Neural cell (in vitro differentiated cells): ENCODE measurements at regions not wholly inside any gene's neighbourhood (a gene's known extent, or its start where the extent isn't known, plus 50 kb on each side); places are given as distances from the start of the nearest gene placed in this dataset.
"Not testable (repeated sequence)": the region's sequence is repeated elsewhere in the genome, so short reads cannot be mapped to it uniquely, and the experiment has no call there.

ENCODE experiments used
- H2AFZ ChIP-seq: fragments of 200-600, 300-800 bp; sonication (generic), shearing (Covaris generic); 2 replicates; pipeline ENCODE4 v1.6.0; 2014; ENCODE audit warnings: low read depth, mild to moderate bottlenecking, antibody characterized with exemption, low read length, moderate library complexity
- H3F3A ChIP-seq: fragments of 200-600 bp; shearing (Covaris generic); 2 replicates; pipeline ENCODE4 v1.6.1; 2016; ENCODE audit warnings: mild to moderate bottlenecking, moderate library complexity, mixed read lengths, antibody characterized with exemption, low read length; ENCODE audit not compliant: insufficient read depth, poor library complexity, severe bottlenecking
- H3K27ac ChIP-seq: fragments of 200-600, 300-800 bp; sonication (generic), shearing (Covaris generic); 2 replicates; pipeline ENCODE4 v1.5.1; 2014; ENCODE audit warnings: mild to moderate bottlenecking, low read length, moderate library complexity
- H3K27me3 ChIP-seq: fragments of 300-800, 200-600 bp; sonication (generic), shearing (Covaris generic); 2 replicates; pipeline ENCODE4 v1.6.0; 2014; ENCODE audit warnings: mild to moderate bottlenecking, low read depth, low read length, moderate library complexity; ENCODE audit not compliant: insufficient read depth
- H3K36me3 ChIP-seq: fragments of 300-800, 200-600 bp; sonication (generic), shearing (Covaris generic); 2 replicates; pipeline ENCODE4 v1.5.1; 2014; ENCODE audit warnings: mild to moderate bottlenecking, antibody characterized with exemption, low read length, moderate library complexity; ENCODE audit not compliant: insufficient read depth
- H3K4me2 ChIP-seq: fragments of 300-800, 200-600 bp; sonication (generic), shearing (Covaris generic); 2 replicates; pipeline ENCODE4 v1.6.0; 2014; ENCODE audit warnings: mild to moderate bottlenecking, low read length
- H3K4me3 ChIP-seq: fragments of 300-800, 200-600 bp; sonication (generic), shearing (Covaris generic); 2 replicates; pipeline ENCODE4 v1.5.1; 2014; ENCODE audit warnings: mild to moderate bottlenecking, low read length, moderate library complexity
- H3K79me2 ChIP-seq: fragments of 200-600 bp; shearing (Covaris generic); replicated peaks from 2 replicates; pipeline ENCODE4 v1.6.0; 2014; ENCODE audit warnings: mild to moderate bottlenecking, low read length, moderate library complexity; ENCODE audit not compliant: insufficient read depth
- H3K9ac ChIP-seq: fragments of 300-800, 200-600 bp; sonication (generic), shearing (Covaris generic); 2 replicates; pipeline ENCODE4 v1.6.1; 2016; ENCODE audit warnings: mild to moderate bottlenecking, low read length, mixed read lengths
- H3K9me2 ChIP-seq: fragments of 200-600 bp; shearing (Covaris generic); 2 replicates; pipeline ENCODE4 v1.6.1; 2016; ENCODE audit warnings: mild to moderate bottlenecking, low read length, mixed read lengths; ENCODE audit not compliant: insufficient read depth
- H3K9me3 ChIP-seq: fragments of 200-600, 300-800 bp; sonication (generic), shearing (Covaris generic); 2 replicates; pipeline ENCODE4 v1.6.1; 2016; ENCODE audit warnings: mild to moderate bottlenecking, mixed run types, low read length, moderate library complexity, mixed read lengths
- H4K20me1 ChIP-seq: fragments of 200-600 bp; shearing (Covaris generic); 2 replicates; pipeline ENCODE4 v1.6.1; 2016; ENCODE audit warnings: mild to moderate bottlenecking, mixed run types; ENCODE audit not compliant: insufficient read depth
- EP300 ChIP-seq: fragments of 450-650 bp; conservative IDR thresholded peaks from 2 replicates; pipeline ENCODE4 v1.6.1; 2014; ENCODE audit warnings: antibody characterized with exemption, mild to moderate bottlenecking, moderate library complexity; ENCODE audit not compliant: poor library complexity, severe bottlenecking
- EZH2 ChIP-seq: fragments of 200-600, 300-800 bp; shearing (Covaris generic), sonication (generic); IDR thresholded peaks from 2 replicates; pipeline ENCODE4 v1.6.1; 2014; ENCODE audit warnings: antibody characterized with exemption, low read length, borderline replicate concordance, mild to moderate bottlenecking; ENCODE audit not compliant: insufficient read depth, poor library complexity, severe bottlenecking
- MXI1 ChIP-seq: fragments of 450-650 bp; conservative IDR thresholded peaks from 2 replicates; pipeline ENCODE4 v1.6.1; 2014; ENCODE audit warnings: antibody characterized with exemption, mild to moderate bottlenecking; ENCODE audit not compliant: poor library complexity, severe bottlenecking
- POLR2AphosphoS5 ChIP-seq: IDR thresholded peaks from 2 replicates; pipeline ENCODE4 v1.6.1; 2012
- RAD21 ChIP-seq: fragments of 450-650 bp; conservative IDR thresholded peaks from 2 replicates; pipeline ENCODE4 v1.6.1; 2014; ENCODE audit warnings: antibody characterized with exemption, mild to moderate bottlenecking, moderate library complexity
- SMC3 ChIP-seq: fragments of 450-650 bp; conservative IDR thresholded peaks from 2 replicates; pipeline ENCODE4 v1.6.1; 2014; ENCODE audit warnings: antibody characterized with exemption, mild to moderate bottlenecking, moderate library complexity; ENCODE audit not compliant: poor library complexity
- TAF1 ChIP-seq: IDR thresholded peaks from 2 replicates; pipeline ENCODE4 v1.6.1; 2012; ENCODE audit warnings: low read depth
- TF ChIP-seq, protein P1 (sequence below): IDR thresholded peaks from 2 replicates; pipeline ENCODE4 v1.6.1; 2012; ENCODE audit warnings: borderline replicate concordance
- TF ChIP-seq, protein P2 (sequence below): fragments of 450-650 bp; IDR thresholded peaks from 2 replicates; pipeline ENCODE4 v1.5.1; 2014; ENCODE audit warnings: antibody characterized with exemption, mild to moderate bottlenecking, moderate library complexity; ENCODE audit not compliant: poor library complexity, severe bottlenecking

DNA sequence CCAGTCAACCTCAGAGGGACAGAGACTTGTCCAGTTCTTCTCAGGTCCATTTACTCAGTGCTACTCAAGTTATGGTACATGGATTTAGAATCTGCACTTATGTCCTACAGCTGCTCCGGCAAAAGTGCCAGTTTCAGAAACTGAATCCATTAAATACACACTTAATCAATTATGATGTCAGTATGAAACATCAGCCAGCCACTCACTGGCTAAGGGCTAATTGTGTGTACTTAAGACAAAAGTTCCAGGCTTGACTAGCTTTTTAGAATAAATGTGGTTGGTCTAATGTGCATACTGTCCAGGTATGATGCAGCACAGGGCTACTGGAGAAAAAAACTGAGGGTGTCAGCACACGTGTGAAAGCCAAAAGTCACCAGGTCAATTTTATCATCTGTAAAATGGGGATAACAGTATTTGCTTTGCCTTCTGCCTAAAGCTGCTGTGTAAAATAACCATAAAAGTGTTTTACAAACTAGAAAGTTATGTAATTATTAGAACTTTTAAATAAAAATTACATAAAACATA, 55.4 kb upstream of the CYP2D6 start:
- H3K79me2 ChIP-seq = peaks cover 36% of the 10 kb centered on the region
- H3K4me3 ChIP-seq = no peak overlapping the region
- no peaks in the 10 kb centered on the region for H3K36me3 ChIP-seq
- H3K9me2 ChIP-seq = no peaks in the 10 kb centered on the region
- no peaks in the 10 kb centered on the region for H3F3A ChIP-seq
- no peaks in the 10 kb centered on the region for H3K9me3 ChIP-seq
- TF ChIP-seq SMC3 (no peak), TAF1 (no peak), EZH2 (no peak), RAD21 (no peak), EP300 (no peak), MXI1 (no peak), POLR2AphosphoS5 (no peak)
- TF ChIP-seq, protein P1, sequence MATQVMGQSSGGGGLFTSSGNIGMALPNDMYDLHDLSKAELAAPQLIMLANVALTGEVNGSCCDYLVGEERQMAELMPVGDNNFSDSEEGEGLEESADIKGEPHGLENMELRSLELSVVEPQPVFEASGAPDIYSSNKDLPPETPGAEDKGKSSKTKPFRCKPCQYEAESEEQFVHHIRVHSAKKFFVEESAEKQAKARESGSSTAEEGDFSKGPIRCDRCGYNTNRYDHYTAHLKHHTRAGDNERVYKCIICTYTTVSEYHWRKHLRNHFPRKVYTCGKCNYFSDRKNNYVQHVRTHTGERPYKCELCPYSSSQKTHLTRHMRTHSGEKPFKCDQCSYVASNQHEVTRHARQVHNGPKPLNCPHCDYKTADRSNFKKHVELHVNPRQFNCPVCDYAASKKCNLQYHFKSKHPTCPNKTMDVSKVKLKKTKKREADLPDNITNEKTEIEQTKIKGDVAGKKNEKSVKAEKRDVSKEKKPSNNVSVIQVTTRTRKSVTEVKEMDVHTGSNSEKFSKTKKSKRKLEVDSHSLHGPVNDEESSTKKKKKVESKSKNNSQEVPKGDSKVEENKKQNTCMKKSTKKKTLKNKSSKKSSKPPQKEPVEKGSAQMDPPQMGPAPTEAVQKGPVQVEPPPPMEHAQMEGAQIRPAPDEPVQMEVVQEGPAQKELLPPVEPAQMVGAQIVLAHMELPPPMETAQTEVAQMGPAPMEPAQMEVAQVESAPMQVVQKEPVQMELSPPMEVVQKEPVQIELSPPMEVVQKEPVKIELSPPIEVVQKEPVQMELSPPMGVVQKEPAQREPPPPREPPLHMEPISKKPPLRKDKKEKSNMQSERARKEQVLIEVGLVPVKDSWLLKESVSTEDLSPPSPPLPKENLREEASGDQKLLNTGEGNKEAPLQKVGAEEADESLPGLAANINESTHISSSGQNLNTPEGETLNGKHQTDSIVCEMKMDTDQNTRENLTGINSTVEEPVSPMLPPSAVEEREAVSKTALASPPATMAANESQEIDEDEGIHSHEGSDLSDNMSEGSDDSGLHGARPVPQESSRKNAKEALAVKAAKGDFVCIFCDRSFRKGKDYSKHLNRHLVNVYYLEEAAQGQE = no peak
- TF ChIP-seq, protein P2, sequence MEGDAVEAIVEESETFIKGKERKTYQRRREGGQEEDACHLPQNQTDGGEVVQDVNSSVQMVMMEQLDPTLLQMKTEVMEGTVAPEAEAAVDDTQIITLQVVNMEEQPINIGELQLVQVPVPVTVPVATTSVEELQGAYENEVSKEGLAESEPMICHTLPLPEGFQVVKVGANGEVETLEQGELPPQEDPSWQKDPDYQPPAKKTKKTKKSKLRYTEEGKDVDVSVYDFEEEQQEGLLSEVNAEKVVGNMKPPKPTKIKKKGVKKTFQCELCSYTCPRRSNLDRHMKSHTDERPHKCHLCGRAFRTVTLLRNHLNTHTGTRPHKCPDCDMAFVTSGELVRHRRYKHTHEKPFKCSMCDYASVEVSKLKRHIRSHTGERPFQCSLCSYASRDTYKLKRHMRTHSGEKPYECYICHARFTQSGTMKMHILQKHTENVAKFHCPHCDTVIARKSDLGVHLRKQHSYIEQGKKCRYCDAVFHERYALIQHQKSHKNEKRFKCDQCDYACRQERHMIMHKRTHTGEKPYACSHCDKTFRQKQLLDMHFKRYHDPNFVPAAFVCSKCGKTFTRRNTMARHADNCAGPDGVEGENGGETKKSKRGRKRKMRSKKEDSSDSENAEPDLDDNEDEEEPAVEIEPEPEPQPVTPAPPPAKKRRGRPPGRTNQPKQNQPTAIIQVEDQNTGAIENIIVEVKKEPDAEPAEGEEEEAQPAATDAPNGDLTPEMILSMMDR = no peak
- H2AFZ ChIP-seq = no peak overlapping the region
- no peak overlapping the region for H3K4me2 ChIP-seq
- no peaks in the 10 kb centered on the region for H3K27me3 ChIP-seq
- H4K20me1 ChIP-seq = peaks cover 27% of the 10 kb centered on the region
- no peak overlapping the region for H3K9ac ChIP-seq
- no peak overlapping the region for H3K27ac ChIP-seq

DNA sequence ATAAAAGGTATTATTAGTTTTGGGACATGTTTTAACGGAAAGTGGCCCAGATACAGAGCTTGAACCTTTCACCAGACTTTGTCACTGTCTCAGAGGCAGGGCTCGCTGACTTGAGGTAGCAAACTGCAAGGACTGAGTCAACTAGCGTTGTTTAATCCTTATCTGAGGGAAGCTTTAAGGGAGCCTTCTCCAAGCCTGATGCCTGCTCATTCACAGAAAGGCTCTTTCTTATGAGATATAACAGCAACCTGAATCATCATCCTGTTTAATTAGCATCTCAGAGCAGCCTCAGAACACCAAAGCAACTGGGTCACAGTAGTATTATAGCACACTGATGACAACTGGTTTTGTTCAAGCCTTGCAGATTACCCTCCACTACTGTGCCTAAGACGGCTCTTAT, 54.2 kb upstream of the CYP2D6 start:
- TF ChIP-seq POLR2AphosphoS5 (no peak), MXI1 (no peak), EP300 (no peak), SMC3 (no peak), EZH2 (no peak), RAD21 (no peak), TAF1 (no peak)
- TF ChIP-seq, protein P2 = no peak
- TF ChIP-seq, protein P1 = no peak
- peaks cover 22% of the 10 kb centered on the region for H4K20me1 ChIP-seq

DNA sequence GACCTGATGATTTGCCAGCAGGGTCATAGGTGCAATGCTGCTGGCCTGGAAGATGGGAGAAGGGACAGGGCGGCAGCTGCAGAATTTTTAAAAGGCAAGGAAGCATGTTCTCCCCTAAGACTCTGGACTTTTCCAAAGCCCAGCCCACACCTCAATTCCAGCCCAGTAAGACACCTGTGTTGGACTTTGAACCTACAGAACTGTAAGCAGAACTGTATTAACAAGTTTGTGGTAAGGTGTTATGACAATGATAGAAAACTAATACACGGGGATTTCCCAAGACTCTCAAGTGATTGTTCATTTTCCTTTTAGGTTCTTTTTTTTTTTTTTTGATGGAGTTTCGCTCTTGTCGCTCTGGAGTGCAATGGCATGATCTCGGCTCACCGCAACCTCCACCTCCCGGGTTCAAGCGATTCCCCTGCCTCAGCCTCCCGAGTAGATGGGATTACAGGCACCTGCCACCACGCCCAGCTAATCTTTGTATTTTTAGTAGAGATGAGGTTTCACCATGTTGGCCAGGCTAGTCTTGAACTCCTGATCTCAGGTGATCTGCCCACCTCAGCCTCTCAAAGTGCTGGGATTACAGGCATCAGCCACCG, 53.0 kb upstream of the CYP2D6 start:
- not testable (repeated sequence) for H2AFZ ChIP-seq, H3F3A ChIP-seq
- H3K79me2 ChIP-seq = peaks cover 27% of the 10 kb centered on the region

More for the DNA sequence above, 54.2 kb upstream of the CYP2D6 start:
- no peak overlapping the region for H3K27ac ChIP-seq
- H3K9me3 ChIP-seq = no peaks in the 10 kb centered on the region
- no peak overlapping the region for H3K4me2 ChIP-seq
- no peaks in the 10 kb centered on the region for H3K27me3 ChIP-seq
- H3K9me2 ChIP-seq = no peaks in the 10 kb centered on the region
- peaks cover 35% of the 10 kb centered on the region for H3K79me2 ChIP-seq
- H2AFZ ChIP-seq = no peak overlapping the region
- H3K9ac ChIP-seq = no peak overlapping the region
- no peaks in the 10 kb centered on the region for H3K36me3 ChIP-seq
- no peak overlapping the region for H3K4me3 ChIP-seq
- no peaks in the 10 kb centered on the region for H3F3A ChIP-seq

More for the DNA sequence above, 53.0 kb upstream of the CYP2D6 start:
- H3K4me2 ChIP-seq, H3K9me2 ChIP-seq, H3K4me3 ChIP-seq, H3K9ac ChIP-seq, H3K27me3 ChIP-seq, H3K9me3 ChIP-seq, H3K36me3 ChIP-seq, H3K27ac ChIP-seq: not testable (repeated sequence)
- peaks cover 11% of the 10 kb centered on the region for H4K20me1 ChIP-seq
